Astrocyte of the hippocampus (primary cell): ENCODE measurements at regions not wholly inside any gene's neighbourhood (a gene's known extent, or its start where the extent isn't known, plus 50 kb on each side); places are given as distances from the start of the nearest gene placed in this dataset.
"Not testable (repeated sequence)": the region's sequence is repeated elsewhere in the genome, so short reads cannot be mapped to it uniquely, and the experiment has no call there.

Source experiments
- DNase-seq: peaks from one replicate; pipeline ENCODE4 v3.0.0; 2011; ENCODE audit warnings: low read depth, low spot score

- DNase-seq: no peak
These were observed 179.6 kb upstream of the SPRY1 start for GRCh38 chr4:123216946-123217345.

DNA sequence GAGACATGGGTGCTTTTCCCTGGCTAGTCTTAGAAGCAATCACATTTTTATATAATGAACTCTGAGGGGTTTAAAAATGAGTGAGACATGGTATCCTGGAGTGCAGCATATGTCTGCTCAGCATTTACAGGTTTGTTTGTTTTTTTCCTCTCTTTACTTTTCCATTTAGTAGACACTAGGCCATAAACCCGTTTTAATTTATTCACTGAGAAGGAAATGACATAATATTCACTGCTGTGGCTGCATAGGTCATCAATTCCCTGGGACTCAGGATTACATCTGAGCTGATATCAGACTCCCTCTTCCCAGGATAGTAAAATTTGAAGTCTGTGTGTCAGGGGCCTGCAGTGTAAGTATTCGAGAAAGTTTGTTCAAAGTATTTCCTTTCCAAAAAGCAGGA, 178.9 kb upstream of the SPRY1 start:
- DNase-seq: no peak

GRCh38 chr4:123218981-123219380, 177.6 kb upstream of the SPRY1 start:
- no peak for DNase-seq

- DNase-seq: no peak
These were observed 167.3 kb upstream of the SPRY1 start for GRCh38 chr4:123229286-123229685.

- no peak for DNase-seq
These were observed 166.5 kb upstream of the SPRY1 start for GRCh38 chr4:123230061-123230460.

DNA sequence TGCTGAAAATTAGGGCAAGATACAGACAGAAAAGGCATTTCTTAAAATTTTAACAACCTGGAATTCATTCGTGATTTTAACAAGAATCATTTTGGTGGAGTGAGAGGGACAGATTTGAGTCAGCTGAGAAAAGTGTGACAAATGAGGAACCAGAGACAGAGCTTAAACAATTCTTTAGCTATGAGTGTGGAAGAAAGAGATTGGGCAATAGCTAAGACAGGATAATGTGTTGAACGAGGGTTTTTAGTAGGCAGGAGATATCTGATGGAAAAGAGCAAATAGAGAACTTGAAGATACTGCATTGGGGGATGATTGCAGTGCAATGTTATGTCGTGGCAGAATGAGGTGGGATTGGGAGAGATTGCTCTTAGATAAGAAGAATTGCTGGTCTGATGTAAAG, 164.2 kb upstream of the SPRY1 start:
- DNase-seq: no peak

- peak; percentile 3 for DNase-seq
These were observed 163.3 kb upstream of the SPRY1 start for GRCh38 chr4:123233136-123233768.

- DNase-seq: no peak
These were observed 161.6 kb upstream of the SPRY1 start for GRCh38 chr4:123234955-123235354.

DNA sequence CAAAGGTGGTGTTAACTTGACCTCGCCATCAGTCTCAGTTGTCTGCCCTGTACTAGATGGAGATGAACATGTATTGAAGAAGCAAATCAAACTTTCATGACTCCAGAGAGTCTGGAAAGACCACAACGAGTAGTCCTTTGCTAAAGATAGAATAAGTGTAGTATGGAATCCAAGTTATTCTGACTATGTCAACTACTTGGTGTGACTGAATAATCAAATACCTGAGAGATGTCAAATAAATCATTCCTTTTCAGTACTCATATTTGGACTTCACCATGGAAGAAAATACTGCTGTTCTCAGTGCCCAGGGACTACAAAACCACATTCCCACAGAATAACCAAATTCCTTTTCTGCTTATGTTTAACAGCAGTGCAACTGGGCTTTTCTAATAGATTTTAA, 161.2 kb upstream of the SPRY1 start:
- DNase-seq: peak; percentile 75

DNA sequence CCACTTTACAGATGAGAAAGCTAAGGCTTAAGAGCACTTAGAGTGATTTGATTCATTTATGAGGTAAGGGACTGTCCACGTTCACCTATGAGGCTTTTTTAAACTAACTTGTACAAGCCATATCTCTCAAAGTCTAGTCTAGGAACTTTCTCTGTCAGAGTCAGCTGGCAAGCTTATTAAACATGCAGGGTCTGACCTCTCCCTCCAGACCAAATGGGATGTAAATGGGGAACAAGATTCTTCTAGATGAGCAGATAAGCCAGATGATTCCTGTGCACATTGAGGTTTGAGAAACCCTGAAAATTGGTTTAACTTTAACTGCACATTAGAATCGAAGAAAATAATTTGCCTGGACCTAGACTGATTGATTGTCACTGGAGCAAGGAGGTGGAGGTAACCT, 160.0 kb upstream of the SPRY1 start:
- no peak for DNase-seq

- DNase-seq: not testable (repeated sequence)
These were observed 156.3 kb upstream of the SPRY1 start for GRCh38 chr4:123240286-123240685.

DNA sequence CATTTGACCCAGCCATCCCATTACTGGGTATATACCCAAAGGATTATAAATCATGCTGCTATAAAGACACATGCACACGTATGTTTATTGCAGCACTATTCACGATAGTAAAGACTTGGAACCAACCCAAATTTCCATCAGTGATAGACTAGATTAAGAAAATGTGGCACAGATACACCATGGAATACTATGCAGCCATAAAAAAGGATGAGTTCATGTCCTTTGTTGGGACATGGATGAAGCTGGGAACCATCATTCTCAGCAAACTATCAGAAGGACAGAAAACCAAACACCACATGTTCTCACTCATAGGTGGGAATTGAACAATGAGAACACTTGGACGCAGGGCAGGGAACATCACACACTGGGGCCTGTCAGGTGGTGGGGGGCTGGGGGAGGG, 153.4 kb upstream of the SPRY1 start:
- DNase-seq: not testable (repeated sequence)

GRCh38 chr4:123244137-123244536, 152.5 kb upstream of the SPRY1 start:
- no peak for DNase-seq

DNA sequence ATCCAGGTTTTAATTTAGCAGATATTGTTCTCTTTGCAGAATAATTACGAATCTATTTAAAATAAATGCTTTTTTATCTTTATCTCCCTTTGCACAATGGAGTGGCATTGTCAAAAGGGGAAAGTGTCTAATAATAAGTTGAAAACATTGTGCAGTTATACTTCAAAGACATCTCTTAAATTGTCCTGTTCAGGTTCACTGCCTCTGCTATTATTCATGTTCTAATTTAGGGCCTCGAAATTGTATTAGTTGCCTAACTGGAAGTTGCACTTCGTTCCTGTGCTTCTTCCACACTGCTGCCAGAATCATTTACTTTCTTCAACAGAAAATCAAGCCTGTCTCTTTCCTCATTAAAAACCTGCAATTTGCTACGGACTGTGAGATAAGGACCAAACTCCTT, 150.5 kb upstream of the SPRY1 start:
- no peak for DNase-seq

DNA sequence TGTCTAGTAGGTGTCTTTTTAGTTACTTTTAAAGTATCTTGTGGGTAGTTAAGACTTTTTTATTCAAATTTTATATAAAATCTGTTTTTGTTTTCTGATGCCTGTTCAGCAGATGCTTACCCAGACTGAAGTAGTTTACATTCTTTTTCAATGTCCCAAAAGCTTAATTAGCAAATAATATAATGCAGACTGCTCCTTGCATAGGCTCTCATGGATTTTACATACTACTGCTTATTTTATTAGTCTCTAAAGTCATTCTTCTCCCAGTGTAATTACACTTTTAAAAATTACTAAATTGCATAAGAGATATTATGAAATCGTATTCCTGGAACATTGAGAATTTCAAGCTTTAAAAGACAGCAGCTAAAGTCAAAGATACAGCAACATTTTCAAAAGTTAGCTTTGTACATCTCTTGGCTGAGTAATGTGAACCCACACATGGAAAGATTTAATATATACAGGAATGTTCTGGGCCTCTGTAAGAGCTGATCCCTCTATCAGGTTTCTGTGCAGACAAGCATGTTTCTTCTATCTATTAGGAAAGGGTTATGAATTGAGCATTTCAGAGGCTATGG, 148.4 kb upstream of the SPRY1 start:
- no peak for DNase-seq

GRCh38 chr4:123249821-123250220, 146.8 kb upstream of the SPRY1 start:
- DNase-seq: no peak

DNA sequence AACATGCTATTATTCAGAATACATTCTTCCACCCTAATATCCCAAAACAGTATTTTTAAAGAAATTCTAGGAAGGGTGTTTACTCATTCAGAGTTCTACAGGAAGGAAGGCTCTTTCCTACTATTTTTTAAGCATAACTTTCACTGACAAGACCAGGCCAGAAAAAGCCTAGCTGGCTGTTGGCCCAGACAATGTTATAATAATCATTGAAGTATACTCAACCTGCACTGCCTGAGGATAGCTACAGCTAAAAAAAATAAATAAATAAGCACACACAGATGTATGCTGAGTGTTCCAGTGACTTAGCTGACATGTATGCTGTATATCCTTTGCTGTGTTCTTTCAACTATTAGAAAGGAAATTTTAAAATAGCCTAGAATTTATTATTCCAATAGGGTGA, 145.8 kb upstream of the SPRY1 start:
- peak; percentile 48 for DNase-seq

DNA sequence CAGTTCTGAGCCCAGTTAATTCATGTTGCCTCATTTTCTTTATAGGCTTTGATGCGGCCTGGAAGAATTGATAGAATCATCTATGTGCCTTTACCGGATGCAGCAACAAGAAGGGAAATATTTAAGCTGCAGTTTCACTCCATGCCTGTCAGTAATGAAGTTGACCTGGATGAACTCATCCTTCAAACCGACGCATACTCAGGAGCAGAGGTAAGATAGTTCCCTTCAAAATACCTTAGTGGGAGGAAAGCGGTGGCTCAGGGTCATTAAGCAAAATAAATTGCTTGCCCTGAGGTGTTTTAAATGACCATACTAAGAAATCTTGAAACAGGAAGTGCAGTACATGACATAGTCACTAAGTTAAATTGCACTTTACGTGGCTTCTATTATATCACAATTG, 140.6 kb upstream of the SPRY1 start:
- no peak for DNase-seq

DNA sequence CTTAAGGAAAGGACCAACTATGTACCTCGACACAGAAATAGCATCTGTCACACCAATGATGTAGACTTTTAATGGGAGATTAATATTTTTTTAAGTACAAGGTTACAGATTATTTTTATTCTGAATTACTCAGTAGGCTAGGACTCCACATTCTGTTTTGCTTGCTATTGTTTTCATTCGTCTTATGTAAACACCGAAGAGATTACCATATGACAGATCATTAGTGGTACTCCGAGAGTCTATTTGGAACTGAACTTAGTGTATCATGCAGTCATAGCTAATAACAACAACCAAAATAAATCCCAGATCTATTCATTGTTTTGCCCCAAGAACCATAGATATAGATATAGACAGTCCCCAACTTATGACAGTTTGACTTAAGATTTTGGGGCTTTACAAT, 139.7 kb upstream of the SPRY1 start:
- no peak for DNase-seq

- DNase-seq: no peak
These were observed 139.0 kb upstream of the SPRY1 start for GRCh38 chr4:123257591-123257990.

GRCh38 chr4:123259676-123260646, 136.6 kb upstream of the SPRY1 start:
- DNase-seq: no peak

GRCh38 chr4:123260653-123261052, 135.9 kb upstream of the SPRY1 start:
- no peak for DNase-seq

DNA sequence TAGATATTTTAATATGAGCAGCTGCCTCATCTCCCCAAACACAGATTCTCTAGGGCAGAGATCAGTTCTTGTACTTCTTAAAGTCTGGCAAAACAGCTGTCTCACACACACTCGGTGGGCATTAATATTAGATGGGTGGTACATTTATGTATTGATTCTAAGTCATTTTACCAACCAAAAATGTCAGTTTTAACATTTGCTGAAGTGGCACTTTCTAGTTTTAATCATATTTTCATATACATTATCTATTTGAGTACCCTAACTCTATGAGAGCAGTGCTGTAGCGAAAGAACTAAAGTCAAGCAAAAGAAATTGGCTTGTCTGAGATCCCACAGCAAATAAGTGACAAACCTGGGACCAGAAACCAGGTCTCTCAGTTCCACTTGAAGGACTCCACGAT, 134.5 kb upstream of the SPRY1 start:
- no peak for DNase-seq
